Ovary (tissue), 3 donors: ENCODE measurements at regions not wholly inside any gene's neighbourhood (a gene's known extent, or its start where the extent isn't known, plus 50 kb on each side); places are given as distances from the start of the nearest gene placed in this dataset.

Source experiments
- POLR2A ChIP-seq: fragments of 450-650 bp; IDR thresholded peaks from one replicate; pipeline ENCODE4 v1.6.1; 2017; ENCODE audit warnings: antibody characterized with exemption, mild to moderate bottlenecking, moderate library complexity
- TF ChIP-seq, protein P1 (sequence below), 3 donors: fragments of 450-650 bp in 2 of 3; fragments of 200-600 bp in 1 of 3; IDR thresholded peaks; one replicate each; pipeline versions ENCODE4 v1.5.1 to v1.8.0; 2016 to 2022; ENCODE audit warnings: antibody characterized with exemption in 3 of 3, mild to moderate bottlenecking in 1 of 3
- donor health status: DM: no; HTN: no; CAD: no.

DNA sequence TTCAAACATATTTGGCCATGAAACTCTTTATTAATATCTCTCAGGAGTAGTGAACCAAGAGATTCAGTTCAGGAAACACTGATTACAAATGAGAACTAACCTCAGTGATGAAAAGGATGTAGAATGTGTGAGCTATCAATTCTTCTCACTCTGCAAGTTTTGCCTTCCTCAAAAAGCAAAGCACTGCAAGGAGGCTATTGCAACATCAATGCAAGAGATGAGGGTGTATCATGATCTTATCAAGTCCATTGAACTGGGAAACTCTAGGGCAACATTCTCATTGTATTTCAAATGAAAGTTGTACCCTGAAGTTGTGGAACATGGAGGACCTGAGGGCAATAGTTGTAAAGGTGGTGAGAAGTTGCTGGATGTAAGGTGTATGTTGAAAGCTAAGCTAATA, 56.4 kb upstream of the VEGFC start:
- TF ChIP-seq, protein P1, sequence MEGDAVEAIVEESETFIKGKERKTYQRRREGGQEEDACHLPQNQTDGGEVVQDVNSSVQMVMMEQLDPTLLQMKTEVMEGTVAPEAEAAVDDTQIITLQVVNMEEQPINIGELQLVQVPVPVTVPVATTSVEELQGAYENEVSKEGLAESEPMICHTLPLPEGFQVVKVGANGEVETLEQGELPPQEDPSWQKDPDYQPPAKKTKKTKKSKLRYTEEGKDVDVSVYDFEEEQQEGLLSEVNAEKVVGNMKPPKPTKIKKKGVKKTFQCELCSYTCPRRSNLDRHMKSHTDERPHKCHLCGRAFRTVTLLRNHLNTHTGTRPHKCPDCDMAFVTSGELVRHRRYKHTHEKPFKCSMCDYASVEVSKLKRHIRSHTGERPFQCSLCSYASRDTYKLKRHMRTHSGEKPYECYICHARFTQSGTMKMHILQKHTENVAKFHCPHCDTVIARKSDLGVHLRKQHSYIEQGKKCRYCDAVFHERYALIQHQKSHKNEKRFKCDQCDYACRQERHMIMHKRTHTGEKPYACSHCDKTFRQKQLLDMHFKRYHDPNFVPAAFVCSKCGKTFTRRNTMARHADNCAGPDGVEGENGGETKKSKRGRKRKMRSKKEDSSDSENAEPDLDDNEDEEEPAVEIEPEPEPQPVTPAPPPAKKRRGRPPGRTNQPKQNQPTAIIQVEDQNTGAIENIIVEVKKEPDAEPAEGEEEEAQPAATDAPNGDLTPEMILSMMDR (IDR thresholded peaks at IDR 0.05), result no peak
- TF ChIP-seq POLR2A, result no peak
